ENCODE measurements at regions not wholly inside any gene's neighbourhood (a gene's known extent, or its start where the extent isn't known, plus 50 kb on each side); places are given as distances from the start of the nearest gene placed in this dataset.
A peak's percentile ranks its signal among the peaks of the same experiment; 100 is the strongest.

- TF ChIP-seq CTCF (IDR thresholded peaks at IDR 0.05; ENCODE audit: insufficient read depth, low read depth, low read length) = no peak
- no peak for DNase-seq (ENCODE audit: low read depth)
- no peak overlapping the region for H3K4me3 ChIP-seq (ENCODE audit: low read depth, low read length)
Observed at GRCh38 chr1:245039196-245039595, 115.6 kb upstream of the KIF26B start.

GRCh38 chr1:245036102-245036501 lies 118.7 kb upstream of the KIF26B start:
- no peak overlapping the region for H3K4me3 ChIP-seq (ENCODE audit: low read depth, low read length)
- peak; percentile 3 for TF ChIP-seq CTCF (IDR thresholded peaks at IDR 0.05; ENCODE audit: insufficient read depth, low read depth, low read length)
- DNase-seq (ENCODE audit: low read depth) = peak; percentile 21

- DNase-seq (ENCODE audit: low read depth) = no peak
- TF ChIP-seq CTCF (IDR thresholded peaks at IDR 0.05; ENCODE audit: insufficient read depth, low read depth, low read length) = no peak
- no peak overlapping the region for H3K4me3 ChIP-seq (ENCODE audit: low read depth, low read length)
Observed at GRCh38 chr1:245031041-245031440, 123.7 kb upstream of the KIF26B start.

- H3K4me3 ChIP-seq (ENCODE audit: low read depth, low read length) = no peak overlapping the region
- no peak for DNase-seq (ENCODE audit: low read depth)
- no peak for TF ChIP-seq CTCF (IDR thresholded peaks at IDR 0.05; ENCODE audit: insufficient read depth, low read depth, low read length)
Observed at GRCh38 chr1:245026247-245026646, 128.5 kb upstream of the KIF26B start.

- DNase-seq (ENCODE audit: low read depth) = no peak
- TF ChIP-seq CTCF (IDR thresholded peaks at IDR 0.05; ENCODE audit: insufficient read depth, low read depth, low read length) = no peak
- no peak overlapping the region for H3K4me3 ChIP-seq (ENCODE audit: low read depth, low read length)
Observed at GRCh38 chr1:245025525-245025924, 129.3 kb upstream of the KIF26B start.

- no peak overlapping the region for H3K4me3 ChIP-seq (ENCODE audit: low read depth, low read length)
- no peak for DNase-seq (ENCODE audit: low read depth)
- no peak for TF ChIP-seq CTCF (IDR thresholded peaks at IDR 0.05; ENCODE audit: insufficient read depth, low read depth, low read length)
Observed at GRCh38 chr1:245023222-245023621, 131.6 kb upstream of the KIF26B start.

- no peak overlapping the region for H3K4me3 ChIP-seq (ENCODE audit: low read depth, low read length)
- DNase-seq (ENCODE audit: low read depth) = no peak
- TF ChIP-seq CTCF (IDR thresholded peaks at IDR 0.05; ENCODE audit: insufficient read depth, low read depth, low read length) = no peak
Observed at GRCh38 chr1:245019910-245020486, 134.8 kb upstream of the KIF26B start.

All from fibroblast of villous mesenchyme (primary cell).